Neutrophil (primary cell): ENCODE measurements at regions not wholly inside any gene's neighbourhood (a gene's known extent, or its start where the extent isn't known, plus 50 kb on each side); places are given as distances from the start of the nearest gene placed in this dataset.

Source experiments
- H3K27ac ChIP-seq: fragments of 200-600 bp; sonication (generic); 2 replicates; pipeline ENCODE4 v1.5.1; 2016; ENCODE audit warnings: mild to moderate bottlenecking, moderate library complexity
- H3K27me3 ChIP-seq: fragments of 200-600 bp; sonication (generic); 2 replicates; pipeline ENCODE4 v1.6.0; 2016; ENCODE audit warnings: mild to moderate bottlenecking
- H3K36me3 ChIP-seq: fragments of 200-600 bp; sonication (generic); 2 replicates; pipeline ENCODE4 v1.5.1; 2017
- H3K4me1 ChIP-seq, 2 experiments: fragments of 200-600 bp in 1 of 2; sonication (generic) in 1 of 2; 1 replicate in 1 of 2; 2 replicates in 1 of 2; pipeline versions ENCODE4 v1.5.1 to v1.6.1; 2013 to 2016; ENCODE audit warnings: low read depth in 1 of 2, low read length in 1 of 2, mild to moderate bottlenecking in 1 of 2, moderate library complexity in 1 of 2; ENCODE audit not compliant: control insufficient read depth in 1 of 2, insufficient read depth in 1 of 2
- H3K4me3 ChIP-seq, 2 experiments: fragments of 200-600 bp in 1 of 2; sonication (generic) in 1 of 2; 1 replicate in 1 of 2; 2 replicates in 1 of 2; pipeline ENCODE4 v1.5.1; 2013 to 2016; ENCODE audit warnings: low read depth in 1 of 2, low read length in 1 of 2, mild to moderate bottlenecking in 1 of 2, moderate library complexity in 1 of 2
- H3K9me3 ChIP-seq: fragments of 200-600 bp; sonication (generic); 2 replicates; pipeline ENCODE4 v1.5.1; 2016
- TF ChIP-seq, protein P1 (sequence below): fragments of 200-600 bp; sonication (generic); IDR thresholded peaks from 2 replicates; pipeline ENCODE4 v1.5.1; 2016; ENCODE audit warnings: antibody characterized with exemption

GRCh38 chr6:14699803-14700601 is 545.9 kb upstream of the JARID2 start:
- Histone ChIP-seq H3K4me3 (no peak overlapping the region), H3K27me3 (no peaks in the 10 kb centered on the region), H3K4me1 (peaks cover 37 to 41% of the 10 kb centered on the region in 2 experiments), H3K27ac (peak overlapping the region; percentile 81), H3K9me3 (no peaks in the 10 kb centered on the region), H3K36me3 (no peaks in the 10 kb centered on the region)
- TF ChIP-seq, protein P1, sequence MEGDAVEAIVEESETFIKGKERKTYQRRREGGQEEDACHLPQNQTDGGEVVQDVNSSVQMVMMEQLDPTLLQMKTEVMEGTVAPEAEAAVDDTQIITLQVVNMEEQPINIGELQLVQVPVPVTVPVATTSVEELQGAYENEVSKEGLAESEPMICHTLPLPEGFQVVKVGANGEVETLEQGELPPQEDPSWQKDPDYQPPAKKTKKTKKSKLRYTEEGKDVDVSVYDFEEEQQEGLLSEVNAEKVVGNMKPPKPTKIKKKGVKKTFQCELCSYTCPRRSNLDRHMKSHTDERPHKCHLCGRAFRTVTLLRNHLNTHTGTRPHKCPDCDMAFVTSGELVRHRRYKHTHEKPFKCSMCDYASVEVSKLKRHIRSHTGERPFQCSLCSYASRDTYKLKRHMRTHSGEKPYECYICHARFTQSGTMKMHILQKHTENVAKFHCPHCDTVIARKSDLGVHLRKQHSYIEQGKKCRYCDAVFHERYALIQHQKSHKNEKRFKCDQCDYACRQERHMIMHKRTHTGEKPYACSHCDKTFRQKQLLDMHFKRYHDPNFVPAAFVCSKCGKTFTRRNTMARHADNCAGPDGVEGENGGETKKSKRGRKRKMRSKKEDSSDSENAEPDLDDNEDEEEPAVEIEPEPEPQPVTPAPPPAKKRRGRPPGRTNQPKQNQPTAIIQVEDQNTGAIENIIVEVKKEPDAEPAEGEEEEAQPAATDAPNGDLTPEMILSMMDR: no peak

- TF ChIP-seq, protein P1: no peak
- peak overlapping the region; percentile 81 for H3K27ac ChIP-seq
- no peaks in the 10 kb centered on the region for H3K36me3 ChIP-seq
- H3K27me3 ChIP-seq: no peaks in the 10 kb centered on the region
- no peaks in the 10 kb centered on the region for H3K9me3 ChIP-seq
- peaks cover 42 to 48% of the 10 kb centered on the region in 2 experiments for H3K4me1 ChIP-seq
- no peak overlapping the region for H3K4me3 ChIP-seq
Observed at GRCh38 chr6:14701946-14702345, 543.9 kb upstream of the JARID2 start.

GRCh38 chr6:14702678-14703077 is 543.2 kb upstream of the JARID2 start:
- H3K36me3 ChIP-seq: no peaks in the 10 kb centered on the region
- TF ChIP-seq, protein P1: no peak
- peak overlapping the region; percentile 81 for H3K27ac ChIP-seq
- peaks cover 49 to 55% of the 10 kb centered on the region in 2 experiments for H3K4me1 ChIP-seq
- H3K4me3 ChIP-seq: no peak overlapping the region
- H3K9me3 ChIP-seq: no peaks in the 10 kb centered on the region
- no peaks in the 10 kb centered on the region for H3K27me3 ChIP-seq

DNA sequence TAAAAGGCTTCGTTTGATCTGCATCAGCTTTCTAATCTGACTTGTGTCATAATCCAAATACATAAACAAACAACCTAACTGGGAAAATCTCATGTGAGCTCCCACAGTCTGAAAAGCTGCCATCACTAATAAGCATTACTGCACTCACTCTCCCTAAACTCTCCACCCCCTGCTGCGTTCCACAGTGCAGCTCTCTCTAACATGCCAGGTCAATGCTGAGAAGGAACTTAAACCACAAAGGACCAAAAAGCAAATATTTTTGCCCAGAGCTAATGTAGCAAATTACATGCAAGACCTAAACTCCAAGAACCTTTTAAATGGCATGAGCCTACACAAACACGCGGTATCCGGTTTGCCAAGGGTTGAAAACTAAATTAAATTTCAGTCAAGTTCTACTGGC is 542.3 kb upstream of the JARID2 start:
- Histone ChIP-seq H3K9me3 (no peaks in the 10 kb centered on the region), H3K4me3 (no peak overlapping the region), H3K27ac (peak overlapping the region; percentile 23), H3K36me3 (no peaks in the 10 kb centered on the region), H3K27me3 (no peaks in the 10 kb centered on the region), H3K4me1 (peaks cover 56 to 61% of the 10 kb centered on the region in 2 experiments)
- TF ChIP-seq, protein P1: no peak

DNA sequence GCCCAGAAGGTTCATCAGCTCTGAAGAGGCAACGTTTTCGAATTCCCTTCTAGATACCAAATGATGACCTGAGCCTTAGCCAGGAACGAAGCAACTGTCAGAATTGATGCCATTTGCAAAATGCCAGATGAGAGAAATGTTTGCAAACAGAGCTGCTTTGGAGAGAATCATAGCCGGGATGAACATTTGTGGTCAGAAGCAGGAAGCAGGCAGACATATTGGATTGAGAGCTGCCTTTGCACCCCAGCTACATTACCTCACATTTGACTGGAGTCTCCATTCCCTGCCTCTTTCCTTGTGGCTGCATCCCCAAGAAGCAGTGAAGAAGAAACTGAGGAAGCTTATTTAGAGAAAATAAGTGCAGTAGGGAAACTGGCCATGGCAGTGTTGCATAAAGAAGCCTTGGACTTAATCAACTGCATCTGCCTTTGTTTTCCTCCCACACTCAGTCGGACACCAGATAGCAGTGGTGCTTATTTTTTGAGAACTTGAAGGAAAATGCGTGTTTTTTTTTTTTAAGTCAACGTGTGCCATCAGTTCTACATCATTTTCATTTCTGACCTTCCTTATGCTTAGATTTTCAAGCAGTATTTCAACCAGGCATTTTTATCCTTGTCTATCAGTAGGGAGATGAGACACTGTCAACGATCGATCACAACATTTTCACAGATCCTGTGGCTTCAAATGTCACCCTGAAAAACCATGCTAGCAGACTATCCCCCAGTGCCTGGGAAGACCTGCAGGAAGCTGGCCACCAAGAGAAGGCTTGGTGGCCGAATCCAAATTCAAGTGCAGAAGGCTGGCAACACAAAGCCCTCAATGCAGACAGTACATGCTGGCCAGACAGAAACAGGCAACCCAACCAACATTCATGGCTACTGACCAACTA is 541.2 kb upstream of the JARID2 start:
- no peaks in the 10 kb centered on the region for H3K36me3 ChIP-seq
- TF ChIP-seq, protein P1: no peak
- H3K4me1 ChIP-seq: peaks cover 51 to 52% of the 10 kb centered on the region in 2 experiments
- no peak overlapping the region for H3K27ac ChIP-seq
- no peaks in the 10 kb centered on the region for H3K9me3 ChIP-seq
- H3K27me3 ChIP-seq: no peaks in the 10 kb centered on the region
- H3K4me3 ChIP-seq: no peak overlapping the region
